Prostate gland (tissue), 2 donors: ENCODE measurements at regions not wholly inside any gene's neighbourhood (a gene's known extent, or its start where the extent isn't known, plus 50 kb on each side); places are given as distances from the start of the nearest gene placed in this dataset.
A peak's percentile ranks its signal among the peaks of the same experiment; 100 is the strongest.
"Not testable (repeated sequence)": the region's sequence is repeated elsewhere in the genome, so short reads cannot be mapped to it uniquely, and the experiment has no call there.

Experiments used
- DNase-seq: peaks from one replicate; pipeline ENCODE4 v3.0.0-alpha.2; 2019; ENCODE audit warnings: low spot score
- H3K27ac ChIP-seq, 2 donors: fragments of 200-600 bp; sonication (generic); 2 replicates each; pipeline ENCODE4 v1.5.1; 2017 to 2019
- H3K27me3 ChIP-seq: fragments of 200-600 bp; sonication (generic); replicated peaks from 2 replicates; pipeline ENCODE4 v1.5.1; 2019; ENCODE audit not compliant: insufficient read depth
- H3K36me3 ChIP-seq, 2 donors: fragments of 200-600 bp; sonication (generic); 1 replicate in 1 of 2; 2 replicates in 1 of 2; pipeline versions ENCODE4 v1.5.1 to v1.8.1; 2017 to 2019
- H3K4me1 ChIP-seq: fragments of 200-600 bp; sonication (generic); replicated peaks from 2 replicates; pipeline ENCODE4 v1.5.1; 2019
- H3K4me3 ChIP-seq, 2 donors: fragments of 200-600 bp; sonication (generic); 2 replicates each; pipeline ENCODE4 v1.5.1; 2017 to 2019
- H3K9me3 ChIP-seq: fragments of 200-600 bp; sonication (generic); 2 replicates; pipeline ENCODE4 v1.5.1; 2017
- CTCF ChIP-seq, 4 experiments: fragments of 200-600 bp in 2 of 4; fragments of 450-650 bp in 2 of 4; sonication (generic) in 2 of 4; IDR thresholded peaks; 1 replicate in 3 of 4; 2 replicates in 1 of 4; pipeline ENCODE4 v1.5.1; 2016 to 2019; ENCODE audit warnings: antibody characterized with exemption in 4 of 4, mild to moderate bottlenecking in 2 of 4, moderate library complexity in 2 of 4
- POLR2A ChIP-seq: fragments of 450-650 bp; IDR thresholded peaks from one replicate; pipeline ENCODE4 v1.6.1; 2016; ENCODE audit warnings: antibody characterized with exemption, mild to moderate bottlenecking
- POLR2AphosphoS5 ChIP-seq: sonication (generic); formaldehyde crosslinking; IDR thresholded peaks from one replicate; pipeline ENCODE4 v1.6.1; 2017; ENCODE audit warnings: antibody characterized with exemption
- WGBS: methylation state at CpG from one replicate; pipeline ENCODE4 v1.1.5; 2018; 5-methylcytosine and 5-hydroxymethylcytosine counted together
- intact Hi-C: fragments of 100-400 bp; cut with DNase I; formaldehyde crosslinking; loops from one replicate; pipeline ENCODE4 v1.14.2; 2022

GRCh38 chr15:84402856-84403608, 167.5 kb downstream of the GOLGA6L4 start:
- Histone ChIP-seq H3K27ac (no peak overlapping the region), H3K4me1 (no peaks in the 10 kb centered on the region), H3K4me3 (no peak overlapping the region), H3K27me3 (no peaks in the 10 kb centered on the region), H3K9me3 (no peaks in the 10 kb centered on the region), H3K36me3 (no peaks in the 10 kb centered on the region)
- TF ChIP-seq POLR2AphosphoS5 (no peak), POLR2A (no peak), CTCF (IDR thresholded peaks at IDR 0.05) (no peak)
- intact Hi-C loops, result no loop called here
- WGBS, result 95% methylated on average over 18 of the region's 21 CpGs
- DNase-seq, result no peak

- intact Hi-C loops, H3K27ac ChIP-seq, H3K27me3 ChIP-seq, H3K4me3 ChIP-seq, H3K4me1 ChIP-seq, H3K9me3 ChIP-seq, H3K36me3 ChIP-seq, DNase-seq: not testable (repeated sequence)
- WGBS, result no CpG with 5 or more reads among the region's 4 CpGs
Observed at GRCh38 chr15:84409357-84409756, 173.8 kb downstream of the GOLGA6L4 start.

- H3K27me3 ChIP-seq, H3K4me3 ChIP-seq, H3K27ac ChIP-seq, DNase-seq, H3K9me3 ChIP-seq, H3K4me1 ChIP-seq, intact Hi-C loops, H3K36me3 ChIP-seq: not testable (repeated sequence)
- WGBS, result no CpG with 5 or more reads among the region's 55 CpGs
Observed at GRCh38 chr15:84421513-84422181, 179.2 kb upstream of the ZSCAN2 start.

- not testable (repeated sequence) for DNase-seq
Observed at GRCh38 chr15:84425327-84425726, 175.5 kb upstream of the ZSCAN2 start.

GRCh38 chr15:84473305-84473877, 127.4 kb upstream of the ZSCAN2 start:
- H3K27me3 ChIP-seq, intact Hi-C loops, H3K4me1 ChIP-seq, DNase-seq, H3K9me3 ChIP-seq, H3K4me3 ChIP-seq, H3K27ac ChIP-seq, H3K36me3 ChIP-seq: not testable (repeated sequence)
- no CpG with 5 or more reads among the region's 26 CpGs for WGBS

More at GRCh38 chr15:84425327-84425726, 175.5 kb upstream of the ZSCAN2 start:
- intact Hi-C loops, H3K36me3 ChIP-seq, H3K4me3 ChIP-seq, H3K4me1 ChIP-seq, H3K27ac ChIP-seq, H3K27me3 ChIP-seq, H3K9me3 ChIP-seq: not testable (repeated sequence)
- WGBS, result 80% methylated on average over 3 of the region's 7 CpGs

GRCh38 chr15:84476364-84477033, 124.3 kb upstream of the ZSCAN2 start:
- H3K9me3 ChIP-seq, H3K27ac ChIP-seq, H3K4me3 ChIP-seq, H3K27me3 ChIP-seq, intact Hi-C loops, H3K4me1 ChIP-seq, DNase-seq, H3K36me3 ChIP-seq: not testable (repeated sequence)
- WGBS, result no CpG with 5 or more reads among the region's 14 CpGs

- intact Hi-C loops, H3K27me3 ChIP-seq, H3K36me3 ChIP-seq, H3K9me3 ChIP-seq, H3K27ac ChIP-seq, DNase-seq, H3K4me3 ChIP-seq, H3K4me1 ChIP-seq: not testable (repeated sequence)
- whole genome bisulfite sequencing, result no CpG with 5 or more reads among the region's 8 CpGs
Observed at GRCh38 chr15:84477550-84477949, 123.3 kb upstream of the ZSCAN2 start.

GRCh38 chr15:84480174-84480681, 120.6 kb upstream of the ZSCAN2 start:
- H3K27ac ChIP-seq, DNase-seq, intact Hi-C loops, H3K9me3 ChIP-seq, H3K4me1 ChIP-seq, H3K36me3 ChIP-seq, H3K4me3 ChIP-seq, H3K27me3 ChIP-seq: not testable (repeated sequence)
- WGBS, result no CpG with 5 or more reads among the region's 7 CpGs

GRCh38 chr15:84483859-84484258, 117.0 kb upstream of the ZSCAN2 start:
- H3K27ac ChIP-seq, DNase-seq, H3K9me3 ChIP-seq, H3K36me3 ChIP-seq, H3K27me3 ChIP-seq, intact Hi-C loops, H3K4me1 ChIP-seq, H3K4me3 ChIP-seq: not testable (repeated sequence)
- WGBS, result no CpG with 5 or more reads among the region's 9 CpGs

- WGBS, result no CpG with 5 or more reads among the region's 60 CpGs
- H3K9me3 ChIP-seq, H3K27ac ChIP-seq, H3K27me3 ChIP-seq, DNase-seq, H3K36me3 ChIP-seq, intact Hi-C loops, H3K4me1 ChIP-seq: not testable (repeated sequence)
- H3K4me3 ChIP-seq, result peak overlapping the region in 1 of 2 donors; percentile 25
Observed at GRCh38 chr15:84500165-84500889, 100.5 kb upstream of the ZSCAN2 start.
